Thyroid gland (tissue), 4 donors: ENCODE measurements at regions not wholly inside any gene's neighbourhood (a gene's known extent, or its start where the extent isn't known, plus 50 kb on each side); places are given as distances from the start of the nearest gene placed in this dataset.

ENCODE experiments used
- DNase-seq, 2 donors: peaks; one replicate each; pipeline ENCODE4 v3.0.0-alpha.2; 2019
- H3K27ac ChIP-seq, 3 donors: fragments of 200-600 bp; sonication (generic); 1 replicate in 2 of 3; 2 replicates in 1 of 3; pipeline ENCODE4 v1.5.1; 2016 to 2019; ENCODE audit warnings: mild to moderate bottlenecking in 1 of 3, moderate library complexity in 1 of 3
- H3K27me3 ChIP-seq: fragments of 200-600 bp; sonication (generic); one replicate; pipeline ENCODE4 v1.5.1; 2019
- H3K36me3 ChIP-seq, 2 donors: fragments of 200-600 bp; sonication (generic); one replicate each; pipeline ENCODE4 v1.5.1; 2016 to 2019
- H3K4me1 ChIP-seq, 2 donors: fragments of 200-600 bp; sonication (generic); one replicate each; pipeline ENCODE4 v1.5.1; 2017 to 2019
- H3K4me3 ChIP-seq, 3 donors: fragments of 200-600 bp; sonication (generic); replicated peaks in 1 of 3; 1 replicate in 2 of 3; 2 replicates in 1 of 3; pipeline ENCODE4 v1.5.1; 2016; ENCODE audit warnings: mild to moderate bottlenecking in 1 of 3
- H3K9me3 ChIP-seq: fragments of 200-600 bp; sonication (generic); one replicate; pipeline ENCODE4 v1.5.1; 2017
- POLR2A ChIP-seq, 2 donors: fragments of 450-650 bp; IDR thresholded peaks; one replicate each; pipeline ENCODE4 v1.6.1; 2017; ENCODE audit warnings: antibody characterized with exemption in 2 of 2, mild to moderate bottlenecking in 2 of 2, moderate library complexity in 1 of 2
- WGBS, 2 donors: methylation state at CpG; one replicate each; pipeline ENCODE4 v1.1.5; 2017; 5-methylcytosine and 5-hydroxymethylcytosine counted together
- intact Hi-C: fragments of 100-400 bp; cut with DNase I; formaldehyde crosslinking; loops from one replicate; pipeline ENCODE4 v1.15.1; 2023
- TF ChIP-seq, protein P1 (sequence below), 6 experiments: fragments of 200-600 bp in 3 of 6; fragments of 450-650 bp in 3 of 6; sonication (generic) in 3 of 6; IDR thresholded peaks; one replicate each; pipeline ENCODE4 v1.5.1; 2016 to 2019; ENCODE audit warnings: antibody characterized with exemption in 6 of 6, mild to moderate bottlenecking in 2 of 6, inconsistent platforms in 1 of 6, moderate library complexity in 1 of 6

DNA sequence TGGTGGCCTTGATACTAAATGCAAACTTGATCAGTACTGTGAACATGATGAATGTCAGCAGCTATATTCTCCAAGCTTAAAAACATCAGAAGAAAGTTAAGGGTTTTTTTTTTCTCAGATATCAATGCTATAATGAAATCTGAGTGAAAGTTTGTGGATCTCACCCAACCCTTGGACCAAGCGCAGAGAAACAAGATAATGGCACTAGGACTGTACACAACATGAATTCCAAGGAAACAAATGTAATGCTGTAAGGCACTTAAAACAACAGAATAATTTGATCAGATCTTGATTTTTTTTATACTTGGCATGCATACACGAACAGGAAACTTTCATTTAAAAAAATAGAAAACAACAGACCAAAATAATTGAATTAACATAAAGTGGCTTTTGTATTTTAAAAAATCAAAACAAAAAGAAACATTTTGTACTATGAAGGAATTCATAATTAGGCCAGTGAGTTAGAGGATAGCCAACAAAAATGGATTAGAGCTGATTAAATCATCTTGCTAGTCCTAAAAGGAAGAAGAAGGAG lies 1154.0 kb upstream of the EYS start:
- Histone ChIP-seq H3K9me3 (no peaks in the 10 kb centered on the region), H3K36me3 (no peaks in the 10 kb centered on the region), H3K4me3 (no peak overlapping the region), H3K27me3 (no peaks in the 10 kb centered on the region), H3K4me1 (no peaks in the 10 kb centered on the region), H3K27ac (no peak overlapping the region)
- WGBS, 2 donors, result 52 to 68% methylated on average over 2 of the region's 2 CpGs
- no peak for DNase-seq
- TF ChIP-seq, protein P1, sequence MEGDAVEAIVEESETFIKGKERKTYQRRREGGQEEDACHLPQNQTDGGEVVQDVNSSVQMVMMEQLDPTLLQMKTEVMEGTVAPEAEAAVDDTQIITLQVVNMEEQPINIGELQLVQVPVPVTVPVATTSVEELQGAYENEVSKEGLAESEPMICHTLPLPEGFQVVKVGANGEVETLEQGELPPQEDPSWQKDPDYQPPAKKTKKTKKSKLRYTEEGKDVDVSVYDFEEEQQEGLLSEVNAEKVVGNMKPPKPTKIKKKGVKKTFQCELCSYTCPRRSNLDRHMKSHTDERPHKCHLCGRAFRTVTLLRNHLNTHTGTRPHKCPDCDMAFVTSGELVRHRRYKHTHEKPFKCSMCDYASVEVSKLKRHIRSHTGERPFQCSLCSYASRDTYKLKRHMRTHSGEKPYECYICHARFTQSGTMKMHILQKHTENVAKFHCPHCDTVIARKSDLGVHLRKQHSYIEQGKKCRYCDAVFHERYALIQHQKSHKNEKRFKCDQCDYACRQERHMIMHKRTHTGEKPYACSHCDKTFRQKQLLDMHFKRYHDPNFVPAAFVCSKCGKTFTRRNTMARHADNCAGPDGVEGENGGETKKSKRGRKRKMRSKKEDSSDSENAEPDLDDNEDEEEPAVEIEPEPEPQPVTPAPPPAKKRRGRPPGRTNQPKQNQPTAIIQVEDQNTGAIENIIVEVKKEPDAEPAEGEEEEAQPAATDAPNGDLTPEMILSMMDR (IDR thresholded peaks at IDR 0.05), result no peak
- TF ChIP-seq POLR2A (IDR thresholded peaks at IDR 0.05), result no peak
- intact Hi-C loops, result no loop called here

DNA sequence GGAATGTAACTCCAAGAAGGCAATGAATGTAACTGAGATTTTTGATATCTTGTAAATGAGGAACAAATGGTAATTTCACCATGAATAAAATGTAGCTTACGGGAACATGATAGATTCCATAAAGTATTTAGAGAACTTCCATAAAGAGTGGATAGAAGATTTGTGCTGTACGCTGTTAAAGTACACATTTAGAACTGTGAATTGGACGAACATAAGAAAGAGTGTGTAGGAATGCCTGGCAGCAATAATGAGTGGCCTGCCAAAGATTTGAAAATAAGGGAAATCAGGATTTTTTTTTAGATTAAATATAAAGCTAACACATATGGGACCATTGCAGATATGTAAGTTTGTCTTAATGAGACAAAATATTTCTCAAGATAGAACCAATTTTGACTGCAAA lies 1153.3 kb upstream of the EYS start:
- Histone ChIP-seq H3K36me3 (no peaks in the 10 kb centered on the region), H3K4me3 (no peak overlapping the region), H3K9me3 (no peaks in the 10 kb centered on the region), H3K4me1 (no peaks in the 10 kb centered on the region), H3K27me3 (no peaks in the 10 kb centered on the region), H3K27ac (no peak overlapping the region)
- TF ChIP-seq, protein P1 (IDR thresholded peaks at IDR 0.05), result no peak
- no peak for TF ChIP-seq POLR2A (IDR thresholded peaks at IDR 0.05)
- DNase-seq, result no peak
- WGBS, 2 donors, result 64 to 73% methylated on average over 3 of the region's 3 CpGs
- intact Hi-C loops, result no loop called here

DNA sequence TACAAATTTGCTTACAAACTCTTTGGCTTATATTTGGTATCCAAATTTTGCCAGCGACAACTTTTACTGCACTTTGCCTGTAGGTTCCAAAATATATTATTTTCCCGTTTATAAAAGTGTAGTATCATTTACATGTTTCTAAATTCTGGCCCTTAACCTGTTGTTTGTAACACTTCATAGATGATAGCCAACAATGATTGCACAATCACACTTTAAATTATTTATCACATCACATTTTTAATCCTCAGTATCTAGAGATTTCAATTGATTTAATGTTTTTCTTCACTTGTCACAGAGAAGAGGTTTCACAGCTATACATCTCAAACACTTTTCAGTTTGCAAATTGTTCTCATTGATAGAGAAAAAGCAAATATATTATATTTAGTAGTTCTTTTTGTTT lies 1151.2 kb upstream of the EYS start:
- intact Hi-C loops, result no loop called here
- WGBS, 2 donors, result 75 to 77% methylated on average over 2 of the region's 2 CpGs

DNA sequence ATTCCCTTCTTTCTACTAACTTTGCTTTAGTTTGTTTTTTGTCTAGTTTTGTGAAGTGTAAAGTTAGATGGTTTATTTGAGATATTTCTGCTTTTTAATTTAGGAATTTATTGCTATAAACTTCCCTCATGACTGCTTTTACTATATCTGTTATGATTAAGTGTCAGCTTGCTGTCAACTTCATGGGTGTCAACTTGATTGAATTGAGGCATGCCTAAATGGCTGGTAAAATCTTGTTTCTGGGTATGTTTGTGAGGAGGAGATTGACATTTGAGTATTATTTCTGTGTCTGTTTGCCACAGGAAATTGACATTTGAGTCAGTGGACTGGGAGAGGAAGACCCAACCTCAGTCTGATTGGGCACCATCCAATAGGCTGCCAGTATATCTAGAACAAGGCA lies 1147.0 kb upstream of the EYS start:
- no peak overlapping the region for H3K4me3 ChIP-seq
- DNase-seq, result no peak
- H3K4me1 ChIP-seq, result no peaks in the 10 kb centered on the region
- no peaks in the 10 kb centered on the region for H3K36me3 ChIP-seq
- intact Hi-C loops, result no loop called here
- no peaks in the 10 kb centered on the region for H3K27me3 ChIP-seq
- TF ChIP-seq, protein P1 (IDR thresholded peaks at IDR 0.05), result no peak
- no peak for TF ChIP-seq POLR2A (IDR thresholded peaks at IDR 0.05)
- no peaks in the 10 kb centered on the region for H3K9me3 ChIP-seq
- H3K27ac ChIP-seq, result no peak overlapping the region

More for the DNA sequence above, 1151.2 kb upstream of the EYS start:
- TF ChIP-seq, protein P1 (IDR thresholded peaks at IDR 0.05), result no peak
- TF ChIP-seq POLR2A (IDR thresholded peaks at IDR 0.05), result no peak
- no peaks in the 10 kb centered on the region for H3K4me1 ChIP-seq
- no peak overlapping the region for H3K4me3 ChIP-seq
- H3K9me3 ChIP-seq, result no peaks in the 10 kb centered on the region
- H3K36me3 ChIP-seq, result no peaks in the 10 kb centered on the region
- H3K27me3 ChIP-seq, result no peaks in the 10 kb centered on the region
- H3K27ac ChIP-seq, result no peak overlapping the region
- no peak for DNase-seq

DNA sequence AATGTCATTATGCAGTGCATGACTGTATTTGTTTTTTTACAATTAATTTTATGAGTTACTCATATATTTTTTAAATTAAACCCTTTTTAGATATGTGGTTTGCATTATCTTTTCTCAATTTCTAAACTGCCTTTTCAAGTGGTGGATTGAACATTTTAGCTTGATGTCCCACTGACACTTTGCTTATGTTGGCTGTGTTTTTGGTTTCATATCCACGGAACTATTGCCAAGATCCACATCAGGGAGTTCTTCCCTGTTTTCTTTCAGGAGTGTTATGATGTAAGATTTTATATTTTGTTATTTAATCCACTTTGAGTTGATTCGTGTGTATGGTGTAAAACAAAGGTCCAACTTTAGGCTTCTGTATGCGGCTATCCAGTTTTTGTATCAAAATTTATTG lies 1144.9 kb upstream of the EYS start:
- TF ChIP-seq, protein P1 (IDR thresholded peaks at IDR 0.05), result no peak
- no peak for TF ChIP-seq POLR2A (IDR thresholded peaks at IDR 0.05)
- H3K4me3 ChIP-seq, result no peak overlapping the region
- H3K36me3 ChIP-seq, result no peaks in the 10 kb centered on the region
- 64 to 72% methylated on average over 3 of the region's 3 CpGs for WGBS, 2 donors
- no peaks in the 10 kb centered on the region for H3K9me3 ChIP-seq
- no peak overlapping the region for H3K27ac ChIP-seq
- H3K4me1 ChIP-seq, result no peaks in the 10 kb centered on the region
- DNase-seq, result no peak
- H3K27me3 ChIP-seq, result no peaks in the 10 kb centered on the region
- intact Hi-C loops, result no loop called here
